PC-3 (cell line): ENCODE measurements at regions not wholly inside any gene's neighbourhood (a gene's known extent, or its start where the extent isn't known, plus 50 kb on each side); places are given as distances from the start of the nearest gene placed in this dataset.

Source experiments
- CTCF ChIP-seq: fragments of 300-600 bp; sonication (generic); conservative IDR thresholded peaks from 2 replicates; pipeline ENCODE4 v1.5.1; 2017; ENCODE audit warnings: antibody characterized with exemption, low read depth, mild to moderate bottlenecking, low read length
- EZH2 ChIP-seq: fragments of 300-600 bp; sonication (generic); IDR thresholded peaks from one replicate; pipeline ENCODE4 v1.6.1; 2017; ENCODE audit warnings: antibody characterized with exemption, mild to moderate bottlenecking, low read length; ENCODE audit not compliant: unreplicated experiment
- EZH2phosphoT487 ChIP-seq: fragments of 300-600 bp; sonication (generic); IDR thresholded peaks from 2 replicates; pipeline ENCODE4 v1.6.1; 2018; ENCODE audit warnings: mild to moderate bottlenecking, antibody characterized with exemption, low read length, borderline replicate concordance

DNA sequence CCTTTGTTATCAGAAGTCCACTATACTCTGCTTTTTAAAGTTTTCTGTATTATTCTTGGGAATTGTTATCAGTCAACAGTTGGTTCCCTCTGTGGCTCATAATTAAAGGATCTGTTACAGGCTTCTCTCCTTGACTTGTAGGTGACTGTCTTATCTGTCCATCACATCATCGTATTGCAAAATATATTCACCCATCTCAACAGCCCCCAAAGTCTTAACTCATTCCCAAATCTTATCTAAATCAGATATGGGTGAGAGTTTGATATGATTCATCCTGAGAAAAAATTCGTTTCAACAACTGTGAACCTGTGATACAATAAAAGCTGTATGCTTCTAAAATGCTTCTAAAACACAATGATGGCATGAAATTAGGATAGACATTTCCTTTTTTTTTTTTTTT is 1245.6 kb upstream of the RAG2 start:
- TF ChIP-seq CTCF (no peak), EZH2 (no peak), EZH2phosphoT487 (no peak)
